OCI-LY3 (cell line): ENCODE measurements at regions not wholly inside any gene's neighbourhood (a gene's known extent, or its start where the extent isn't known, plus 50 kb on each side); places are given as distances from the start of the nearest gene placed in this dataset.

ENCODE experiments used
- H2AFZ ChIP-seq: fragments of 200-600, 300-600 bp; shearing (Covaris generic); 2 replicates; pipeline ENCODE4 v1.6.0; 2014; ENCODE audit warnings: antibody characterized with exemption, low read depth, low read length
- H3K27ac ChIP-seq: fragments of 200-600, 300-600 bp; sonication (generic); 2 replicates; pipeline ENCODE4 v1.5.1; 2014; ENCODE audit warnings: mild to moderate bottlenecking, low read length, moderate library complexity, mixed read lengths
- H3K27me3 ChIP-seq: fragments of 200-600, 300-600 bp; sonication (generic); 2 replicates; pipeline ENCODE4 v1.6.1; 2014; ENCODE audit warnings: low read depth, low read length, mixed read lengths
- H3K36me3 ChIP-seq: fragments of 200-600, 300-600 bp; sonication (generic); replicated peaks from 2 replicates; pipeline ENCODE3; 2014; ENCODE audit warnings: low read depth, low read length, mixed read lengths
- H3K4me1 ChIP-seq: fragments of 300-600, 200-600 bp; sonication (generic); 2 replicates; pipeline ENCODE4 v1.6.1; 2014; ENCODE audit warnings: low read length, mixed read lengths
- H3K4me2 ChIP-seq: fragments of 200-600, 300-600 bp; sonication (generic); 2 replicates; pipeline ENCODE4 v1.6.1; 2014; ENCODE audit warnings: low read length, mixed read lengths
- H3K4me3 ChIP-seq: fragments of 300-600, 200-600 bp; sonication (generic); 2 replicates; pipeline ENCODE4 v1.5.1; 2014; ENCODE audit warnings: antibody characterized with exemption, mild to moderate bottlenecking, low read length, moderate library complexity
- H3K79me2 ChIP-seq: fragments of 300-600, 200-600 bp; shearing (Covaris generic); 2 replicates; pipeline ENCODE4 v1.6.1; 2014; ENCODE audit warnings: mild to moderate bottlenecking, low read length, mixed read lengths
- H3K9ac ChIP-seq: fragments of 300-600, 200-600 bp; shearing (Covaris generic); 2 replicates; pipeline ENCODE4 v1.6.0; 2014; ENCODE audit warnings: mild to moderate bottlenecking, low read length, moderate library complexity
- H3K9me3 ChIP-seq: fragments of 200-600, 300-600 bp; shearing (Covaris generic); 2 replicates; pipeline ENCODE4 v1.6.1; 2014; ENCODE audit warnings: low read length, mixed read lengths; ENCODE audit not compliant: insufficient read depth
- H4K20me1 ChIP-seq: fragments of 200-600, 300-600 bp; sonication (generic); 2 replicates; pipeline ENCODE4 v1.6.1; 2016; ENCODE audit warnings: low read length, mixed read lengths; ENCODE audit not compliant: insufficient read depth
- CTCF ChIP-seq: fragments of 200-600, 300-600 bp; sonication (generic); IDR thresholded peaks from 2 replicates; pipeline ENCODE4 v1.5.1; 2014; ENCODE audit warnings: antibody characterized with exemption, low read length, low read depth
- EZH2phosphoT487 ChIP-seq: fragments of 200-600 bp; shearing (Covaris generic); IDR thresholded peaks from 2 replicates; pipeline ENCODE4 v1.6.1; 2018; ENCODE audit warnings: antibody characterized with exemption, mixed run types, low read depth

GRCh38 chr2:211157211-211157610, 600.8 kb downstream of the CPS1 start:
- no peak overlapping the region for H3K27ac ChIP-seq
- no peaks in the 10 kb centered on the region for H3K79me2 ChIP-seq
- H2AFZ ChIP-seq = no peak overlapping the region
- H3K36me3 ChIP-seq = no peaks in the 10 kb centered on the region
- no peak overlapping the region for H3K4me2 ChIP-seq
- no peak overlapping the region for H3K9ac ChIP-seq
- no peaks in the 10 kb centered on the region for H3K9me3 ChIP-seq
- H3K27me3 ChIP-seq = no peaks in the 10 kb centered on the region
- TF ChIP-seq EZH2phosphoT487 = no peak
- no peak for TF ChIP-seq CTCF
- H4K20me1 ChIP-seq = no peaks in the 10 kb centered on the region
- no peak overlapping the region for H3K4me3 ChIP-seq
- H3K4me1 ChIP-seq = peaks cover 8% of the 10 kb centered on the region

- Histone ChIP-seq H3K9ac (no peak overlapping the region), H3K4me3 (no peak overlapping the region; the same call in 1 of the 2 replicates), H3K27me3 (no peaks in the 10 kb centered on the region), H3K4me2 (peak overlapping the region; percentile 44), H3K36me3 (no peaks in the 10 kb centered on the region), H3K4me1 (peaks cover 8% of the 10 kb centered on the region), H3K27ac (no peak overlapping the region), H4K20me1 (no peaks in the 10 kb centered on the region), H3K9me3 (no peaks in the 10 kb centered on the region), H2AFZ (no peak overlapping the region), H3K79me2 (no peaks in the 10 kb centered on the region)
- TF ChIP-seq EZH2phosphoT487 (no peak), CTCF (peak; percentile 88)
Measured at GRCh38 chr2:211157856-211158463, 601.6 kb downstream of the CPS1 start.

GRCh38 chr2:211159972-211160371, 603.6 kb downstream of the CPS1 start:
- H3K9me3 ChIP-seq = no peaks in the 10 kb centered on the region
- peaks cover 8% of the 10 kb centered on the region for H3K4me1 ChIP-seq
- TF ChIP-seq CTCF (no peak), EZH2phosphoT487 (no peak)
- no peak overlapping the region for H3K27ac ChIP-seq
- H3K4me3 ChIP-seq = no peak overlapping the region
- no peaks in the 10 kb centered on the region for H4K20me1 ChIP-seq
- H2AFZ ChIP-seq = no peak overlapping the region
- no peaks in the 10 kb centered on the region for H3K27me3 ChIP-seq
- no peaks in the 10 kb centered on the region for H3K79me2 ChIP-seq
- H3K36me3 ChIP-seq = no peaks in the 10 kb centered on the region
- no peak overlapping the region for H3K9ac ChIP-seq
- no peak overlapping the region for H3K4me2 ChIP-seq

GRCh38 chr2:211161236-211161635, 604.8 kb downstream of the CPS1 start:
- Histone ChIP-seq H2AFZ (no peak overlapping the region), H3K9ac (no peak overlapping the region), H3K9me3 (no peaks in the 10 kb centered on the region), H4K20me1 (no peaks in the 10 kb centered on the region), H3K4me2 (no peak overlapping the region), H3K79me2 (no peaks in the 10 kb centered on the region), H3K27me3 (no peaks in the 10 kb centered on the region), H3K4me1 (peaks cover 8% of the 10 kb centered on the region), H3K4me3 (no peak overlapping the region), H3K36me3 (no peaks in the 10 kb centered on the region), H3K27ac (no peak overlapping the region)
- TF ChIP-seq CTCF = no peak
- TF ChIP-seq EZH2phosphoT487 = no peak
